ENCODE measurements at regions not wholly inside any gene's neighbourhood (a gene's known extent, or its start where the extent isn't known, plus 50 kb on each side); places are given as distances from the start of the nearest gene placed in this dataset.

DNA sequence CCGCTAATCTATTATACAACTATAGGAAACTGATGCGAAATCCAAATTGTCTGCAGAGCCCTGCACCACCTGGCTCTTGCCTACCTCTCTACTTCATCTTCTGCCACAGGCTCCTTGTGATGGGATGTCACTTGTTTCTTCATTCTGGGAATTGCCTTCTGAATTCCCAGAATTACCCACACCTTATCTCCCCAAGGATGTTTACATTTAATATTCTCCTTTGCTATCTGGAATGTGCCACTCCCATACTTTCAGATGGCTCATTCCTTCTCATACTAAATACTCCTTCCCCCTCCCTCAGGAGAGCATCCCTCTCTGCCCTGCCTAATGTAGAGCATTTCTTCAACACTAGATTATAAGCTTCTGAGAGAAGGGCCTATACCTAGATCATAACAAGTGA is 573.1 kb downstream of the GALC start:
- H3K9me3 ChIP-seq (ENCODE audit: insufficient read depth, low read depth): no peaks in the 10 kb centered on the region
- no TSS peak for BruUV-seq (replicated peaks)
- H3K27me3 ChIP-seq (ENCODE audit: insufficient read depth, low read depth): no peaks in the 10 kb centered on the region
- TF ChIP-seq, protein P1, sequence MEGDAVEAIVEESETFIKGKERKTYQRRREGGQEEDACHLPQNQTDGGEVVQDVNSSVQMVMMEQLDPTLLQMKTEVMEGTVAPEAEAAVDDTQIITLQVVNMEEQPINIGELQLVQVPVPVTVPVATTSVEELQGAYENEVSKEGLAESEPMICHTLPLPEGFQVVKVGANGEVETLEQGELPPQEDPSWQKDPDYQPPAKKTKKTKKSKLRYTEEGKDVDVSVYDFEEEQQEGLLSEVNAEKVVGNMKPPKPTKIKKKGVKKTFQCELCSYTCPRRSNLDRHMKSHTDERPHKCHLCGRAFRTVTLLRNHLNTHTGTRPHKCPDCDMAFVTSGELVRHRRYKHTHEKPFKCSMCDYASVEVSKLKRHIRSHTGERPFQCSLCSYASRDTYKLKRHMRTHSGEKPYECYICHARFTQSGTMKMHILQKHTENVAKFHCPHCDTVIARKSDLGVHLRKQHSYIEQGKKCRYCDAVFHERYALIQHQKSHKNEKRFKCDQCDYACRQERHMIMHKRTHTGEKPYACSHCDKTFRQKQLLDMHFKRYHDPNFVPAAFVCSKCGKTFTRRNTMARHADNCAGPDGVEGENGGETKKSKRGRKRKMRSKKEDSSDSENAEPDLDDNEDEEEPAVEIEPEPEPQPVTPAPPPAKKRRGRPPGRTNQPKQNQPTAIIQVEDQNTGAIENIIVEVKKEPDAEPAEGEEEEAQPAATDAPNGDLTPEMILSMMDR (conservative IDR thresholded peaks at IDR 0.05): no peak
- TF ChIP-seq EZH2 (IDR thresholded peaks at IDR 0.05; ENCODE audit: low read depth): no peak
- intact Hi-C loops (cut with micrococcal nuclease; ENCODE audit: unreplicated experiment): no loop called here
- no peaks in the 10 kb centered on the region for H3K9me2 ChIP-seq (ENCODE audit: insufficient read depth)
- POLR2A ChIA-PET (ENCODE audit: unreplicated experiment): no interaction called here
- DNase-seq: no peak
- H2AFZ ChIP-seq: no peak overlapping the region
- no peak overlapping the region for H3K27ac ChIP-seq
- H4K20me1 ChIP-seq (ENCODE audit: insufficient read depth): no peaks in the 10 kb centered on the region
- H3K79me2 ChIP-seq (ENCODE audit: low read depth): no peaks in the 10 kb centered on the region
- H3K36me3 ChIP-seq (ENCODE audit: low read depth): no peaks in the 10 kb centered on the region
- H3K4me1 ChIP-seq (replicated peaks; ENCODE audit: insufficient read depth): no peaks in the 10 kb centered on the region
- H3F3A ChIP-seq (ENCODE audit: insufficient read depth, low read depth): no peaks in the 10 kb centered on the region
- CTCF ChIA-PET: no interaction called here
- no peak overlapping the region for H3K4me3 ChIP-seq
- no peak overlapping the region for H3K4me2 ChIP-seq

DNA sequence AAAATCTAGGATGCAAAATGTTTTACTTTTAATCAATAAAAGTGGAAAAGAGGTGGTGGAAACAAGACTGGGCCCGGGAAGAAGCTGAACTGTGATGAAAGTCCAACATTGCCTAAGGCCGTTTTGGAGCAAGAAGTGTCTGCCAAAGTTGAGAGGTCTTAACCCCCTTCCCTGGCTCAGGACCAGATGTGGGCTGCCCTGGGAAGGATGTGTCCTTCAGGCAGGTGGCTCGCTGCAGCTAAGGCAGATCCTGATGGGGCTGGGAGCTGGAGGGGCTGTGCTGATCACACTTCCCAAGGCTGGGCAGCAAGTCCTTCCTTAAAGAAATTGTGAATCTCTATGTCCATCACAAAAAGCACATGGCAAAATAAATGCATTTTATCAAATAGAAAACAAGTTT is 581.6 kb downstream of the GALC start:
- Histone ChIP-seq H3K36me3 (ENCODE audit: low read depth) (no peaks in the 10 kb centered on the region), H2AFZ (no peak overlapping the region), H3K79me2 (ENCODE audit: low read depth) (no peaks in the 10 kb centered on the region), H3F3A (ENCODE audit: insufficient read depth, low read depth) (no peaks in the 10 kb centered on the region), H3K4me3 (no peak overlapping the region), H3K27me3 (ENCODE audit: insufficient read depth, low read depth) (no peaks in the 10 kb centered on the region), H3K9me2 (ENCODE audit: insufficient read depth) (no peaks in the 10 kb centered on the region), H3K4me2 (no peak overlapping the region), H3K9me3 (ENCODE audit: insufficient read depth, low read depth) (no peaks in the 10 kb centered on the region), H3K27ac (no peak overlapping the region), H4K20me1 (ENCODE audit: insufficient read depth) (no peaks in the 10 kb centered on the region), H3K4me1 (replicated peaks; ENCODE audit: insufficient read depth) (no peaks in the 10 kb centered on the region)
- ChIA-PET CTCF (no interaction called here), POLR2A (ENCODE audit: unreplicated experiment) (no interaction called here)
- no peak for DNase-seq
- no peak for TF ChIP-seq EZH2 (IDR thresholded peaks at IDR 0.05; ENCODE audit: low read depth)
- TF ChIP-seq, protein P1 (conservative IDR thresholded peaks at IDR 0.05): no peak
- intact Hi-C loops (cut with micrococcal nuclease; ENCODE audit: unreplicated experiment): no loop called here
- BruUV-seq (replicated peaks): no TSS peak

DNA sequence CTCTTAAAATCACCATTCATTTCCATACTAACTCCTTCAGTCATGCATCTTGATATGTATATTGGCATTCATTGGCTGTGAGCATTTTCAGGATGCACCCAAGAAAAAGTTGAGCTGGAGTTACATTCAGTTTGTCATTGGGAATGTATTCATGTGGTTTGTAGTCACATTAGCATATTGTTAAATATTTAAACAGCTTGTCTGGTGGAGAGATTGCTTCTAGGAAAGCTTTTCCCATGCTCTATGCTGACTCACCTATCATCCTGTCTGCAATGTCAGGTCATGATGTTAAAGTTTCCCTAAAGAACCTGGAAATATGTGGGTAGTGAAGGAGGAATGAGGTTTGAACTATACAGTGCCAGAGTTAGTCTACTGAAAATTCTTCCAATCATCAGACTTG is 583.6 kb downstream of the GALC start:
- no TSS peak for BruUV-seq (replicated peaks)
- H3K9me3 ChIP-seq (ENCODE audit: insufficient read depth, low read depth): no peaks in the 10 kb centered on the region
- H3K4me3 ChIP-seq: no peak overlapping the region
- no peaks in the 10 kb centered on the region for H3F3A ChIP-seq (ENCODE audit: insufficient read depth, low read depth)
- no peak for DNase-seq
- ChIA-PET POLR2A (ENCODE audit: unreplicated experiment) (no interaction called here), CTCF (no interaction called here)
- no peak overlapping the region for H3K4me2 ChIP-seq
- intact Hi-C loops (cut with micrococcal nuclease; ENCODE audit: unreplicated experiment): no loop called here
- no peaks in the 10 kb centered on the region for H3K4me1 ChIP-seq (replicated peaks; ENCODE audit: insufficient read depth)
- no peaks in the 10 kb centered on the region for H4K20me1 ChIP-seq (ENCODE audit: insufficient read depth)
- TF ChIP-seq, protein P1 (conservative IDR thresholded peaks at IDR 0.05): no peak
- no peak for TF ChIP-seq EZH2 (IDR thresholded peaks at IDR 0.05; ENCODE audit: low read depth)
- no peak overlapping the region for H2AFZ ChIP-seq
- no peaks in the 10 kb centered on the region for H3K9me2 ChIP-seq (ENCODE audit: insufficient read depth)
- H3K27ac ChIP-seq: no peak overlapping the region
- no peaks in the 10 kb centered on the region for H3K79me2 ChIP-seq (ENCODE audit: low read depth)
- no peaks in the 10 kb centered on the region for H3K27me3 ChIP-seq (ENCODE audit: insufficient read depth, low read depth)
- no peaks in the 10 kb centered on the region for H3K36me3 ChIP-seq (ENCODE audit: low read depth)

Data from PC-9 (cell line).